NCI-H2029 (cell line): ENCODE measurements at regions not wholly inside any gene's neighbourhood (a gene's known extent, or its start where the extent isn't known, plus 50 kb on each side); places are given as distances from the start of the nearest gene placed in this dataset.

Experiments
- DNase-seq: peaks from one replicate; lab custom pipeline; 2025; lab: John Stamatoyannopoulos, UW

- DNase-seq: no peak
These were observed 99.6 kb upstream of the COL21A1 start for GRCh38 chr6:56346958-56347357.

DNA sequence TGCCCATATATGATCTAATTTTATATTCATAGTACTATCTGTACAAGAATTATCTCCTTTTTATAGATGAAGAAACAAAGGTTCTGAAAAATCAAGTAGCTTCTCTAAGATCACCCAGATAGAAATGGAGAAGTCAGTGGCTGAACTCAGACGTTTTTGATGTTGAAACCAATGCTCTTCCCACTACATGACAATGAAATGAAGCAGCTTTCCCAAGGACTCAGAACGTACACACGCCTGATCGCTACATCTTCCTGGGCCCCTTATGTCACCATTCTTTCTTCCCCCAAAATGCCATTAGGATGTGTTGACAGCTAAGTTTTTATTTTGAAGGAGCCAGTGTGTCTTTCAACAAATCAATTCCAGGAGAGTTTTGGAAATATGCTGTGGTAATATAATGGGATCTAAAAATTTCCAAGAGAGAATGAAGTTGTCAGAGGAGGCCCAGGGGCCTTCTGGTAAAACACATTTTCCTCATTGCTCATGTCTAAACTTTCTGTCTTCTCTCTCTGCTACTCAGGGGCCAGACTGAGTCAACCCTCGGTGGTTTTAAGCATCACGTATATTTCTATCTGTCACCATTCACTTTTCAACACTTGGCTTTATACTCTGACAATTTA is 98.1 kb upstream of the COL21A1 start:
- no peak for DNase-seq

GRCh38 chr6:56343295-56343694 is 95.9 kb upstream of the COL21A1 start:
- DNase-seq: no peak

GRCh38 chr6:56339524-56339923 is 92.1 kb upstream of the COL21A1 start:
- no peak for DNase-seq

DNA sequence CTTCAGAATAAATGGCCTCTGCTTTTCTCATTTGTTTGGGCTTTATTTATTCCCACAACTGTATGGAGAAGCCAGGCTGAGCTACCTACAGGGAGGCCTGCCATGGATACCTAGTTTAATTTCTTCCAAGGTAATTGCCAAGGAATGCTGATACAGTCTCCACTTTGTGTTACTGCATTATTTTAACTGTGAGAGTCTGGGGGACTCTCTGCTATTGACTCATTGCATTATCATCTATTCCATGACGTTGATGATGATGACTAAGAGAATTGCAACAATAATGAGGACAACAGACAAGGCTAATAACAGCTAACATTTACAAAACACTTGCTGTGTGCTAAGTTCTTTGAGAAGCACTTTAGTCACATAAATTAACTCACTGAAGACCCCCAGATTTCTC is 88.3 kb upstream of the COL21A1 start:
- no peak for DNase-seq

- no peak for DNase-seq
These were observed 87.6 kb upstream of the COL21A1 start for GRCh38 chr6:56334937-56335336.

- DNase-seq: no peak
These were observed 82.1 kb upstream of the COL21A1 start for GRCh38 chr6:56329271-56330050.

GRCh38 chr6:56328728-56329090 is 81.3 kb upstream of the COL21A1 start:
- DNase-seq: no peak

GRCh38 chr6:56327946-56328727 is 80.8 kb upstream of the COL21A1 start:
- no peak for DNase-seq

DNA sequence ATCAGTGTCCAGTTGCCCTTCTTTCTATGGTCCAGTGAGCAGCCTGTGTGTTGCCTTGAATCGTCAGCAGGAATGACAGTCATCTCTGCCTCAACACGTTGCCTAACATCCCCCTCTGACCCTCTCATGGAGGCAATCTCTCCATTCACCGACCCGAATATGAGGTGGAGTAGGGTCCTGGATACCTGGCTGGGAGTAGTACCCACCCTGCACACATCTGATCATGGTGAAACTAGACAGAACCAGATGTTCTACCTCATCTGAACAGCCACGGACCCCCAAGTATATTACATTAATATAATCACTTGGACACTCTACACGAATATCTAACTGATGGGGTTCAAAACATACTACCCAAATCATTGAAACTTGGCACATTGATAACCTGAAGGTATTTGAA is 77.0 kb upstream of the COL21A1 start:
- no peak for DNase-seq

- DNase-seq: no peak
These were observed 71.5 kb upstream of the COL21A1 start for GRCh38 chr6:56318851-56319250.

DNA sequence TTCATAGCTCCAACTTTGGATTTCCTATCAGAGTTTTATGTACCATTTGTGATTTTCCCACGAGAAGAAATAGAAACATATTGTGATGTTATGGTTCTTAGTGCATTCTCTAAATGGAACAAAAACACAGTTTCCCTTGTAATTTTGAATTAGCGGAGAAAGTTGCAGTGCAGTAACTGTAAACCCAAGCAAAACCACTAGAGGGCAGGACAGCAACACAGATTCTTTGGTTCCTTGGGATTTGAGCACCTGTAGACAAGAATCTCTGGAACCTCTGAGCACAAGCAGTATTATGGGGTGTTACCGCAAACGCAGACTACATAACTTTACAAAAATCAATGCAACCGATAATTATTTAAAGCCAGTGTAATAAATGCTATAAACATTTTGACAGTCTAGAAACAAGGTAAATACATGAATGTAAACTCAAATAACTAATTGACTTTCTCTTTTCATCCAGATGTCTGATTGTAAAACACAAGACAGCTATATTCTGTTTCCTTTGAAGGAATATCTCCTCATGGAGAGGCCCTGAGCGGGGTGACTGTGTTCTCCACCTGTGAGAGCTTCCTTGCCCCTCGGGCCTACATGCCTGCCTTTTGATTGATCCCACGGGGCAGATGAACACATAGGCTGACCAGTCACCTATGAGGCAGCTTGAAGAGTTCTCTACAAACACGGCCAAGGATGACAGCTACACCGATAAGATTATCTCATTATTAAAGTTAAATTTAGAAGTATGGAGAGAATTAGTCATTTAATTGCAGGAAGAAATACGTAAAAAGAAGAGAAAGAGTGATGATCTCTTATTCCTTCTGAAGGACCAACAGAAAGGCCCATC is 67.5 kb upstream of the COL21A1 start:
- DNase-seq: no peak

GRCh38 chr6:56311533-56312448 is 64.4 kb upstream of the COL21A1 start:
- no peak for DNase-seq

GRCh38 chr6:56311061-56311460 is 63.7 kb upstream of the COL21A1 start:
- no peak for DNase-seq

DNA sequence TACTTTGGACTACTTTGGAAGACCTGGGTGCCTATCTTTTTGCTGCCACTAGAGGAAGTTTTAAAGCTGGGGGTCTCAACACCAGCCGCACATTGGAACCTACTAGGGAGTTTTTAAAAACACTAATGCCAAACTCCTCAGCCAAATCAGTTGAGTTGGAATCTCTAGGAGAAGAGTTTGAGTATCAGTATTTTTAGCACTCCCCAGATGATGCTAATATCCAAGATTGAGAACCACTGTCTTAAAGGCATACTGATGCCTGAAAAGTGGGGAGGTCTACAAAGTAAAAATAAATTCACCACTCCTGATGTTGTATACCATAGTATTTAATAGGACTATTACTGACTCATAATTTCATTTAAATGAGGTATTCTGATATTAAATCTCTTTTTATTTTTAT is 62.9 kb upstream of the COL21A1 start:
- no peak for DNase-seq

GRCh38 chr6:56299916-56300315 is 52.5 kb upstream of the COL21A1 start:
- DNase-seq: no peak

GRCh38 chr6:56297022-56297989 is 49.9 kb upstream of the COL21A1 start:
- no peak for DNase-seq
